Panc1 (cell line): ENCODE measurements at regions not wholly inside any gene's neighbourhood (a gene's known extent, or its start where the extent isn't known, plus 50 kb on each side); places are given as distances from the start of the nearest gene placed in this dataset.

ENCODE experiments used
- ATAC-seq: fragments of 200-7000 bp; cut with Tn5 transposase; 2 replicates; pipeline ENCODE4 v1.9.1; 2020; ENCODE audit warnings: mild to moderate bottlenecking, moderate library complexity
- BruUV-seq: library from RNA; stranded (reverse); fragments of 400-500 nt; replicated peaks from 2 replicates; lab custom pipeline; 2021; lab: Mats Ljungman, UMichigan
- CTCF ChIA-PET: fragments of 300-600 bp; sonication (Branson Sonifier 250); formaldehyde crosslinking; loops from one replicate; lab custom pipeline; 2022; ENCODE audit warnings: antibody characterized with exemption; lab: Charles Lee
- POLR2A ChIA-PET: fragments of 300-600 bp; sonication (Branson Sonifier 250); formaldehyde crosslinking; loops from one replicate; lab custom pipeline; 2022; ENCODE audit warnings: antibody characterized with exemption; lab: Charles Lee
- DNase-seq: peaks from one replicate; pipeline ENCODE4 v3.0.0-alpha.2; 2010; ENCODE audit warnings: low read depth, low spot score
- H3K27ac ChIP-seq: 2 replicates; pipeline ENCODE4 v1.5.1; 2011; ENCODE audit warnings: mild to moderate bottlenecking, low read length, inconsistent platforms
- H3K27me3 ChIP-seq: fragments of 200-500 bp; sonication (Bioruptor generic); 2 replicates; pipeline ENCODE4 v1.6.0; 2014; ENCODE audit warnings: low read length, inconsistent platforms; ENCODE audit not compliant: control insufficient read depth, insufficient read depth
- H3K36me3 ChIP-seq: fragments of 200-500 bp; sonication (Bioruptor generic); 2 replicates; pipeline ENCODE4 v1.5.1; 2014; ENCODE audit warnings: inconsistent platforms, mild to moderate bottlenecking, low read length, moderate library complexity; ENCODE audit not compliant: control insufficient read depth, insufficient read depth
- H3K4me1 ChIP-seq: 2 replicates; pipeline ENCODE4 v1.5.1; 2011; ENCODE audit warnings: inconsistent platforms, mild to moderate bottlenecking, low read length, moderate library complexity; ENCODE audit not compliant: control insufficient read depth, insufficient read depth
- H3K4me3 ChIP-seq, 2 experiments: 2 replicates each; pipeline ENCODE4 v1.5.1; 2011 to 2012; ENCODE audit warnings: low read depth in 2 of 2, low read length in 2 of 2, mild to moderate bottlenecking in 2 of 2, inconsistent platforms in 1 of 2, moderate library complexity in 1 of 2
- H3K9me3 ChIP-seq: fragments of 200-500 bp; sonication (Bioruptor generic); 2 replicates; pipeline ENCODE4 v1.5.1; 2014; ENCODE audit warnings: low read depth, mild to moderate bottlenecking, inconsistent platforms, low read length, moderate library complexity; ENCODE audit not compliant: control insufficient read depth, insufficient read depth
- CTCF ChIP-seq: fragments of 450-650 bp; IDR thresholded peaks from 2 replicates; pipeline ENCODE4 v1.5.1; 2017; ENCODE audit warnings: mild to moderate bottlenecking
- POLR2AphosphoS5 ChIP-seq: IDR thresholded peaks from 2 replicates; pipeline ENCODE4 v1.6.1; 2012; ENCODE audit warnings: mild to moderate bottlenecking, low read depth, low read length, moderate library complexity
- REST ChIP-seq, 2 experiments: IDR thresholded peaks; 2 replicates each; pipeline ENCODE4 v1.6.1; 2011 to 2012; ENCODE audit warnings: low read depth in 2 of 2, control low read depth in 1 of 2, low read length in 1 of 2, mild to moderate bottlenecking in 1 of 2, moderate library complexity in 1 of 2; ENCODE audit not compliant: insufficient read depth in 1 of 2
- SIN3A ChIP-seq: IDR thresholded peaks from 2 replicates; pipeline ENCODE4 v1.6.1; 2012; ENCODE audit warnings: low read depth, mild to moderate bottlenecking, low read length, moderate library complexity, borderline replicate concordance; ENCODE audit not compliant: insufficient read depth
- TCF7L2 ChIP-seq: IDR thresholded peaks from 2 replicates; pipeline ENCODE4 v1.6.1; 2011; ENCODE audit warnings: mild to moderate bottlenecking, low read depth, low read length, inconsistent platforms
- in situ Hi-C: cut with HindIII; loops from 2 replicates; pipeline ENCODE4 v1.10.0; 2016; ENCODE audit warnings: low sequenced_read_pairs, low pct_unique_long_range_greater_than_20kb
- intact Hi-C: fragments of 100-400 bp; cut with micrococcal nuclease; formaldehyde crosslinking; loops from one replicate; pipeline ENCODE4 v1.10.0; 2022; ENCODE audit not compliant: unreplicated experiment

- intact Hi-C loops (loop anchor here (2.0 to 10.0 kb wide), 2 partner anchors 106 to 256 kb away; no protein-coding TSS in a partner anchor), in situ Hi-C loops (no loop called here)
- DNase-seq, result no peak
- Histone ChIP-seq H3K27me3 (no peaks in the 10 kb centered on the region), H3K4me3 (no peak overlapping the region), H3K27ac (peak overlapping the region; percentile 10; the same call in 1 of the 2 replicates), H3K4me1 (peaks cover 10% of the 10 kb centered on the region; the same call in 1 of the 2 replicates), H3K36me3 (no peaks in the 10 kb centered on the region), H3K9me3 (no peaks in the 10 kb centered on the region)
- TF ChIP-seq CTCF, result peak; percentile 89
- no peak for TF ChIP-seq REST (IDR thresholded peaks at IDR 0.05; ENCODE audit: insufficient read depth in 1 of 2, low read depth in 2 of 2, low read length in 1 of 2)
- no peak for TF ChIP-seq SIN3A
- TF ChIP-seq POLR2AphosphoS5, result no peak
- TF ChIP-seq TCF7L2, result no peak
- ATAC-seq, result peak; percentile 77
- ChIA-PET POLR2A (interaction anchor here (0.5 to 1.4 kb wide), 5 partner anchors 10 to 464 kb away, joined by 3 to 5 read pairs (median 3); partner anchors contain the start of genes ERICH6 and TSC22D2), CTCF (interaction anchor here (0.6 to 1.4 kb wide), 4 partner anchors 109 to 256 kb away, joined by 4 to 9 read pairs (median 6); no protein-coding TSS in a partner anchor)
- BruUV-seq, result no TSS peak
These were observed 169.0 kb upstream of the TSC22D2 start for GRCh38 chr3:150238995-150239619.

GRCh38 chr3:150238048-150238802 lies 169.9 kb upstream of the TSC22D2 start:
- Histone ChIP-seq H3K36me3 (no peaks in the 10 kb centered on the region), H3K9me3 (no peaks in the 10 kb centered on the region), H3K4me3 (no peak overlapping the region), H3K27ac (peak overlapping the region; percentile 45), H3K4me1 (peaks cover 14% of the 10 kb centered on the region; the same call in 1 of the 2 replicates), H3K27me3 (no peaks in the 10 kb centered on the region)
- in situ Hi-C loops, result no loop called here
- no peak for ATAC-seq
- ChIA-PET CTCF (interaction anchor here (0.6 to 1.4 kb wide), 5 partner anchors 11 to 257 kb away, joined by 3 to 6 read pairs (median 4); no protein-coding TSS in a partner anchor), POLR2A (interaction anchor here (0.6 to 0.9 kb wide), 2 partner anchors 9 to 22 kb away, joined by 3 to 4 read pairs; no protein-coding TSS in a partner anchor)
- no peak for TF ChIP-seq TCF7L2
- no peak for TF ChIP-seq CTCF
- no peak for TF ChIP-seq REST (IDR thresholded peaks at IDR 0.05; ENCODE audit: insufficient read depth in 1 of 2, low read depth in 2 of 2, low read length in 1 of 2)
- TF ChIP-seq SIN3A, result no peak
- TF ChIP-seq POLR2AphosphoS5, result no peak
- DNase-seq, result no peak
- intact Hi-C loops, result loop anchor here (2.0 to 10.0 kb wide), 2 partner anchors 107 to 257 kb away; no protein-coding TSS in a partner anchor
- BruUV-seq, result no TSS peak
